GM10248 (cell line): ENCODE measurements at regions not wholly inside any gene's neighbourhood (a gene's known extent, or its start where the extent isn't known, plus 50 kb on each side); places are given as distances from the start of the nearest gene placed in this dataset.

Experiments
- CTCF ChIA-PET: fragments of 300-600 bp; sonication (Branson Sonifier 250); formaldehyde crosslinking; extraction: SDS; loops from one replicate; lab custom pipeline; 2021; ENCODE audit warnings: antibody characterized with exemption; lab: Yijun Ruan, JAX
- POLR2A ChIA-PET: fragments of 350-650 bp; sonication (Branson Sonifier 250); formaldehyde crosslinking; extraction: SDS; loops from one replicate; lab custom pipeline; 2020; ENCODE audit warnings: antibody characterized with exemption; lab: Yijun Ruan, JAX
- DNase-seq: peaks from one replicate; pipeline ENCODE4 v3.0.0; 2012; ENCODE audit errors: extremely low spot score
- TF ChIP-seq, protein P1 (sequence below): IDR thresholded peaks from 2 replicates; pipeline ENCODE4 v1.5.1; 2012; ENCODE audit warnings: mild to moderate bottlenecking, low read depth; ENCODE audit errors: extremely low read depth, missing control alignments, control extremely low read depth

GRCh38 chr6:88361298-88361697 lies 195.2 kb upstream of the CNR1 start:
- CTCF ChIA-PET: no interaction called here
- DNase-seq: no peak
- POLR2A ChIA-PET: no interaction called here
- TF ChIP-seq, protein P1, sequence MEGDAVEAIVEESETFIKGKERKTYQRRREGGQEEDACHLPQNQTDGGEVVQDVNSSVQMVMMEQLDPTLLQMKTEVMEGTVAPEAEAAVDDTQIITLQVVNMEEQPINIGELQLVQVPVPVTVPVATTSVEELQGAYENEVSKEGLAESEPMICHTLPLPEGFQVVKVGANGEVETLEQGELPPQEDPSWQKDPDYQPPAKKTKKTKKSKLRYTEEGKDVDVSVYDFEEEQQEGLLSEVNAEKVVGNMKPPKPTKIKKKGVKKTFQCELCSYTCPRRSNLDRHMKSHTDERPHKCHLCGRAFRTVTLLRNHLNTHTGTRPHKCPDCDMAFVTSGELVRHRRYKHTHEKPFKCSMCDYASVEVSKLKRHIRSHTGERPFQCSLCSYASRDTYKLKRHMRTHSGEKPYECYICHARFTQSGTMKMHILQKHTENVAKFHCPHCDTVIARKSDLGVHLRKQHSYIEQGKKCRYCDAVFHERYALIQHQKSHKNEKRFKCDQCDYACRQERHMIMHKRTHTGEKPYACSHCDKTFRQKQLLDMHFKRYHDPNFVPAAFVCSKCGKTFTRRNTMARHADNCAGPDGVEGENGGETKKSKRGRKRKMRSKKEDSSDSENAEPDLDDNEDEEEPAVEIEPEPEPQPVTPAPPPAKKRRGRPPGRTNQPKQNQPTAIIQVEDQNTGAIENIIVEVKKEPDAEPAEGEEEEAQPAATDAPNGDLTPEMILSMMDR: no peak

- CTCF ChIA-PET: no interaction called here
- TF ChIP-seq, protein P1: no peak
- DNase-seq: no peak
- POLR2A ChIA-PET: no interaction called here
Observed at GRCh38 chr6:88360203-88360797, 194.2 kb upstream of the CNR1 start.

DNA sequence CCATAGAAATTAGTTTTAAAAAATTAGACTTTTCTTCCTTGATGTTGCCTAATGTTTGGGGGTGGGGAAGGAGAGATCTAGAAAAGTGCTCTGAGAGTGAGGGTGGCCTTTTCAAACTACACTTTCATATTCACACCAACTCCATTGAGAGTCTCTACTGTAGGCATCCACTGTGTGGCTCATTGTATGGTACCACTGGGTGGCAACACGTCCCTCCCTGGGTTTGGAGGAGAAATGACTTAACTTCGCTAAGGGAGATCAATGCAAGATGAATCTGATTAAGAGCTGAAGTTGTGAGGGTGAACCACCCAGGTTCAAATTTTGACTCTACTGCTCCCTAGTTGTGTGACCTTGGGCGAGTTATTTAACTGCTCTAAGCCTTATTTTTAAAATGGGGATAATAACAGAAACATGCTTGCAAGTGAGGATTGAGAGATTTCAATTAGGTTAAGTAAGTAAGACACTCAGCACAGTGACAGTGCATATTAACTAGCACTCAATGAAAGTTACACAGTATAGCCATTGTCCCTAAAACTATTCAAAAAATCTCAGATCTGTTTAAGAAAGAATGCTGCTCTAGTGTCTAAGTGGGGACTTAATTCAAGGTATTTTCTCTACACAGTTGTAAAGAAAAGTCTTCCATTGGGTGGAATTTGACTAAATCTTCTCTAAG lies 193.5 kb upstream of the CNR1 start:
- ChIA-PET CTCF (interaction anchor here (1.4 kb wide), 1 partner anchor 13 kb away, joined by 3 read pairs; no protein-coding TSS in a partner anchor), POLR2A (no interaction called here)
- TF ChIP-seq, protein P1: no peak
- DNase-seq: no peak

- TF ChIP-seq, protein P1: no peak
- CTCF ChIA-PET: interaction anchor here (1.4 kb wide), 1 partner anchor 14 kb away, joined by 3 read pairs; no protein-coding TSS in a partner anchor
- POLR2A ChIA-PET: no interaction called here
- DNase-seq: no peak
Observed at GRCh38 chr6:88358846-88359245, 192.7 kb upstream of the CNR1 start.

GRCh38 chr6:88349511-88349910 lies 183.4 kb upstream of the CNR1 start:
- DNase-seq: no peak
- TF ChIP-seq, protein P1: no peak
- ChIA-PET CTCF (no interaction called here), POLR2A (no interaction called here)

DNA sequence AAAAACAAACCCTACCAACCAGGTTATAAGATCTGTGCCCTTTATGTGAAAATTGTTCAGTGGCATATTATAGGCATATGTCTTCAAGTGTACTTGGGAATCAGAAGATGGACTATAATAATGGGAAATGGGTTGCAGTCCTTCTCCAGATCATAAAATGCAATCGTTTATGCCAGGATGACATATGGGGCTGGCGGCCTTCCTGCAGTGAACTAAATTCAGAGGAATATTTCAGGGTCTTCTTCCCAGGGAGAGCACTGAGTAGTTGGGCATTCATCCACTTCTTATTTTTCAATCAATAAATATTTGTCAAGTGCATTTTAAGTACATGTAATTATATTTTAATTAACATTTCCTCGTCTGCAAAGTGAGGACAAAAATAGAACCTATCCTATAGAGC lies 176.2 kb upstream of the CNR1 start:
- DNase-seq: no peak
- POLR2A ChIA-PET: no interaction called here
- TF ChIP-seq, protein P1: no peak
- CTCF ChIA-PET: no interaction called here
